Left ventricle myocardium superior (tissue), 1 donor: ENCODE measurements at regions not wholly inside any gene's neighbourhood (a gene's known extent, or its start where the extent isn't known, plus 50 kb on each side); places are given as distances from the start of the nearest gene placed in this dataset.

Experiments used
- ATAC-seq: fragments of 200-7000 bp; cut with Tn5 transposase; one replicate; pipeline ENCODE4 v1.9.1; 2020; ENCODE audit warnings: mild to moderate bottlenecking, moderate library complexity
- DNase-seq: peaks from one replicate; pipeline ENCODE4 v3.0.0-alpha.2; 2020
- intact Hi-C: fragments of 100-400 bp; cut with micrococcal nuclease; formaldehyde crosslinking; loops from one replicate; pipeline ENCODE4 v1.11.0; 2022
- donor health status: DM: no; HTN: yes; CAD: no; lungs with severe emphysema.

DNA sequence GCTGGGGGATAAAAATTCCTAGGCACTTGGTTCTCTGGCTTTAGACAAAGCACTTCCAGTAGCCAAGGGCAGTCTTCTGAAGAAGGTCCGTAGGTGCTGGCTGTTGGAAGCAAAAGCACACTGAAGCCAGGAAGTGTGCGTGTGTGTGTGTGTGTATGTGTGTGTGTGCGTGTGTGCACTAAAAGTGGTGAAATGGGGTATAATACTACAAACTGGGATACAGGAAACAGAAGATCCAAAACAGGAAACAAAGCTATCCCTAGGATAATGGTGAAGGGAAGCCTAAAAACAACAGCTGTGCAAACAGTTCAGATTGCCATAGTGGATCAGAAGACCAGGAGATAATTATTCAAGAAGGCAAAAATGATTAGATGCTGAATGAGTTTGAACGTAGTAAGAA lies 103.4 kb downstream of the IL20RB start:
- no peak for DNase-seq
- ATAC-seq, result no peak
- intact Hi-C loops, result no loop called here

DNA sequence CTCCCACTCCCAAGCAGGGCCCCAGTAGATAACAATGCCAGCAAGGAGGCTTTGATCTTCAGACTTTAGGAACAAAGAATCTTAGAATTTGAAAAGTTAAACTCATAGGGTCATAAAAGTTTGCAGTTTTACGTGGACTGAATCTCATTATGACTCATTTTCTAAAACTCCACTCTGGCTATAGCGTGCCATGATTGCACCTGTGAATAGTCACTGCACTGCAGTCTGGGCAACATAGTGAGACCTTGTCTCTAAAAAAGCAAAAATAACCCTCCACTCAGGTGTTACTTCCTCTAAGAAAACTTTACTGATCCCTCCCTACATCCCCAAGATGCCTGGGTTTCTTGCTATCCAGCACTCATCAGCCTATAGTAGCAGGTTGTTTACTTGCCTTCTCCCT lies 104.5 kb downstream of the IL20RB start:
- intact Hi-C loops, result no loop called here
- ATAC-seq (no peak), DNase-seq (no peak)

DNA sequence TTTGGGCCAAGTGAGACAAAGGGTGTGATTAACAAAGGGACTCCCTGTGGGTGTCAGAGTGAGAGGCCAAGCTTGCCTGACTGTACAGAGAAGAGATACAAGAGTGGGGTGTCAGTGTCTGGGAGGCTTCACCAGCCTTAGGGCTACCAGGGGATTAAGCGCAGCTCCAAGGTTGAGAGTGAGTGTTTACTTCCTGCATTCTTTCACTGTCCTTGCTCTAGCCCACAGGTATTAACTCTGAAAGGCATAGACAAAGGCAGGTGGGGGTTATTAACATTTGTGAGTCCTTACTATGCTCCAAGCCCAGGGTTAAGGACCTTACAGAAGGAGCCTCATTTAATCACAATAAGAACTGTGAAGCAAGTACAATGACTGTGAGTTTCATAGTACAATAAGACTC lies 107.6 kb downstream of the IL20RB start:
- DNase-seq, result no peak

DNA sequence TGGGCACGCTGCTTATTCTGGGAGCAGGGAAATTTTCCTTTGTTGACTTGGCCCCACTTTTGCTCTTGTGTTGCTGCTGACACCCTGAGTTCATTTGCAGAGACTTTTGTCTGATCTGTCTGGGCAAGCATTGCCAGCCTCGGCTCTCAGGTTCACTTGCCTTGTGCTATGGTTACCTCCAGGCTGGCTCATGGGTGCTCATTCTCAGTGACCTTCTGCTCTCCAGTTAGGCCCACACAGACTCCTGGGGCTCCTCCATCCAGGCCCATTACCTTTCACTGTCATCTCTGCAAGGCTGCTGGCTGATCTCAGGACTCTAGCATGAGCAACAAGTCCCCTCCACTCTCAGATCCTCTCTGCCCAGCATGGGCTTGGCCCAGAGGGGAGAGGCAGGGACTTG lies 108.3 kb downstream of the IL20RB start:
- intact Hi-C loops, result no loop called here
- DNase-seq (no peak), ATAC-seq (no peak)

More for the DNA sequence above, 107.6 kb downstream of the IL20RB start:
- ATAC-seq, result no peak
- intact Hi-C loops, result no loop called here

- intact Hi-C loops, result no loop called here
- ATAC-seq (no peak), DNase-seq (no peak)
Observed at GRCh38 chr3:137071104-137071503, 113.3 kb downstream of the IL20RB start.

DNA sequence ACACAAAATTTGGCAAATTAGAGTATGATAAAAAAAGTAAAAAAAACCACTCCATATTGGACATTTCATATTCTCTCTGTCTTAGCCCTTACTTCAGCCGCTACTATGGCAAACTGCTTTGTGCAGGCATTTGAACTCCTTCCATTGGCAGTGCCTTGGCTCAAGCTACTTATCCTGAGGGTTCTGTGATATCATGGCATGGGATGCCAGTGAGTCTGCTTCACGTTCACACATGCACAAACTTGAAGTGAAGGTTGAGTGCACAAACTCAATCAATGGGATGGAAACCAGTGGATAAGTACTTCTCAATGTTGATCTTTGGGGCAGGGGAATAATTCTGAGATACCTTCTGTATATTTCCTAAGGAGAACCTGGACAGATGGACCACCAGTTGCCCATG lies 117.2 kb downstream of the IL20RB start:
- ATAC-seq, result no peak
- no peak for DNase-seq
- intact Hi-C loops, result no loop called here

GRCh38 chr3:137078040-137078439 lies 120.3 kb downstream of the IL20RB start:
- intact Hi-C loops, result no loop called here
- ATAC-seq (no peak), DNase-seq (no peak)

- DNase-seq (no peak), ATAC-seq (no peak)
- intact Hi-C loops, result no loop called here
Observed at GRCh38 chr3:137079571-137079970, 121.8 kb downstream of the IL20RB start.

GRCh38 chr3:137081711-137082110 lies 123.9 kb downstream of the IL20RB start:
- DNase-seq (no peak), ATAC-seq (no peak)
- intact Hi-C loops, result no loop called here

- no peak for ATAC-seq
- no peak for DNase-seq
- intact Hi-C loops, result no loop called here
Observed at GRCh38 chr3:137082763-137083162, 125.0 kb downstream of the IL20RB start.

GRCh38 chr3:137083332-137083731 lies 125.5 kb downstream of the IL20RB start:
- intact Hi-C loops, result no loop called here
- ATAC-seq (no peak), DNase-seq (no peak)

- ATAC-seq, result no peak
- no peak for DNase-seq
- intact Hi-C loops, result no loop called here
Observed at GRCh38 chr3:137084586-137084985, 126.8 kb downstream of the IL20RB start.

DNA sequence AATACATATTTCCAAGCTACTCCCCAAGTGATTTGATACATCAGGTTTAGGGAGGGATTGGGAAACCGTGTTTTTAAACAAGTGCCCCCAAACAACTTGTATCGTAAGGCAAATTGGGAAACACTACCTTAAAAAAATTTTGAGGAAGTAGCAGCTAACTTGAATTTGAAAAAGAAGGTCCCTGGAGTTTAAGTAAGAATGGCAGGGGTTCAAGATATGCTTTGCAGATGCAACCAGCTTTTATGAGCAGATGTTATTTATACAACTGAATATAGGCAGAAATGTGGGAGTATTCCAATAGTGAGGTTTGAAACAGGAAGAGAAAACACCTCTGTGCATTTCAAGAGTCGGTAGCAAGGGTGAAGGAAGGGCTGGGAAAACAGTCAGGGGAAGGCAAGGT lies 139.6 kb downstream of the IL20RB start:
- intact Hi-C loops, result no loop called here
- ATAC-seq, result no peak
- DNase-seq, result no peak

DNA sequence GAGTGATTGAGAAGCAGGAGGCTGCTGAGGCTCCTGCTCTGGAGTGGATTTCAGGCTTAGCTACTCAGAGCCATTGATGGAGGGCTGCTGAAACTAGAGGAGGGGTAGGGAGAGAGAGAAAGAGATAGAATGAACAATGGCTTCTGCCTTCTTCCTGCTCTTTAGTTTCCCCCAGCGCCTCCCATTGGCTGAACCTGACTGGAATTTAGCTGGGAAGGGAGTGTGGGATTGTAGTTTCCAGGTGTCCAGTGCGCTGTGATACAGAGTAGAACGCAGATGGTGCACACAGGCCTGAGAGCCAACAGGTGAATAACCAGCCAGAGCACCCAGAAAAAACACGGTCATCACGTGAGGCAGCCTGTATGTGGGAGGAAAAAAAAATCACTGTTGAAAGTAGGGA lies 140.1 kb downstream of the IL20RB start:
- intact Hi-C loops, result no loop called here
- DNase-seq (no peak), ATAC-seq (no peak)

- ATAC-seq, result peak; percentile 63
- intact Hi-C loops, result loop anchor here (10.0 kb wide), 1 partner anchor 955 kb away; no protein-coding TSS in a partner anchor
- DNase-seq, result no peak
Observed at GRCh38 chr3:137099364-137100219, 141.8 kb downstream of the IL20RB start.

- DNase-seq (no peak), ATAC-seq (no peak)
- intact Hi-C loops, result loop anchor here (10.0 kb wide), 1 partner anchor 954 kb away; no protein-coding TSS in a partner anchor
Observed at GRCh38 chr3:137100326-137100725, 142.5 kb downstream of the IL20RB start.

DNA sequence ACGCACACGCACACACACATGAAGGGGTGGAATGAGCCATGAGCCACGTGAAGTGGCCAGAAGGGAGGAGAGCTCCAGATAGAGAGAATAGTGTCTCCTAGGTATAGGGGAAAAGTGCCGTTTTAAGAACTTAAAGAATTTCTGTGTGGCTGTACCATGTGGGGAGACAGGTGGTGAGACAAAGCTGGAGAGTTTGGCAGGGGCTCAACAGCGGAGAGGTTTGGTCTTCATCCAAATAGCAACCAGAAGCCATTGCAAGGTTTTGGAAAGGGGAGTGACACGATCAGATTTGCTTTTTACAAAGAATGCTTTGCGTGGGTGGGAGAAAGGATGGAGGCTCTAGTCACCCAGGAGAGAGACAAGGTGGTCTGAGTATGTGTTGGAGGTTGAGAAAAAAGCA lies 146.0 kb downstream of the IL20RB start:
- intact Hi-C loops, result loop anchor here (10.0 kb wide), 1 partner anchor 951 kb away; no protein-coding TSS in a partner anchor
- DNase-seq, result no peak
- no peak for ATAC-seq

DNA sequence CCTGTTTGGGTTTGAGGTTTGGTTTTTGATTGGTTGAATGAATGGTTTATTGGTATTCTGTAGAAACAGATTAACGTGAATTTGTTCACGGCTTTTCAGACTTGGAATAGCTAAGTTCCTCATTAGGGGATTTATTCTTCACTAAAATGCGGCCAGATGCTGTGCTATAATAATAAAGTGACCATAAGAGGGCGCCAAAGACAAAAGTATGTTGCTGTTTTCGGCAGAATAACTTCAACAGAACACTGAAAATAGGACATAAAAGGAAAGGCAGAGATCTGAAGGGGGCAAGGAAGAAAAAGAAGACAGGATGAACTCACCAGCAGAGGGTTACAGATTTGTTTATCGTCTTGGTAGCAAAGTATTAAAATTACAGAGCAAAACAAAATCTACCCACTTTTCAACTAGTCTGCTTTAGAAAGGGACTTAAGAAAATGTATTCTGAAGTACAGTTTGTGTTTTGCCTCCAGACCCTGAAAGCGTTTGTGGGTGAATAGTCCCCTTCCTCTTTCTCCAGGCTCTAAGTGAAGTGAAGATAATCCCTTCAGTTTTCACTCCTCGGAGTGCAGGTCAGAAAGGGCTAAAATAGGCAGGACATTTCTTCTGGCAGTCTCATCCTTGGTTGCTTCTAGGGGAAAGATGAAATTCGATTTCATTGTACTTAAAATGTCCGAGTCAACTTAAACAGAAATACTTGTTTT lies 147.6 kb downstream of the IL20RB start:
- intact Hi-C loops, result loop anchor here (10.0 kb wide), 1 partner anchor 949 kb away; no protein-coding TSS in a partner anchor
- ATAC-seq (peak; percentile 74), DNase-seq (no peak)

- DNase-seq (no peak), ATAC-seq (no peak)
- intact Hi-C loops, result loop anchor here (10.0 kb wide), 1 partner anchor 948 kb away; no protein-coding TSS in a partner anchor
Observed at GRCh38 chr3:137106612-137107240, 148.9 kb downstream of the IL20RB start.
